Neural cell (in vitro differentiated cells): ENCODE measurements at regions not wholly inside any gene's neighbourhood (a gene's known extent, or its start where the extent isn't known, plus 50 kb on each side); places are given as distances from the start of the nearest gene placed in this dataset.

ENCODE experiments used
- CTCF ChIP-seq: fragments of 450-650 bp; IDR thresholded peaks from 2 replicates; pipeline ENCODE4 v1.5.1; 2014; ENCODE audit warnings: antibody characterized with exemption, mild to moderate bottlenecking, moderate library complexity; ENCODE audit not compliant: poor library complexity, severe bottlenecking
- EZH2 ChIP-seq: fragments of 200-600, 300-800 bp; shearing (Covaris generic), sonication (generic); IDR thresholded peaks from 2 replicates; pipeline ENCODE4 v1.6.1; 2014; ENCODE audit warnings: antibody characterized with exemption, low read length, borderline replicate concordance, mild to moderate bottlenecking; ENCODE audit not compliant: insufficient read depth, poor library complexity, severe bottlenecking
- POLR2AphosphoS5 ChIP-seq: IDR thresholded peaks from 2 replicates; pipeline ENCODE4 v1.6.1; 2012
- RAD21 ChIP-seq: fragments of 450-650 bp; conservative IDR thresholded peaks from 2 replicates; pipeline ENCODE4 v1.6.1; 2014; ENCODE audit warnings: antibody characterized with exemption, mild to moderate bottlenecking, moderate library complexity

- TF ChIP-seq CTCF = no peak
- TF ChIP-seq EZH2 = no peak
- TF ChIP-seq POLR2AphosphoS5 = no peak
- TF ChIP-seq RAD21 = no peak
These were observed 67.9 kb upstream of the TMEM17 start for GRCh38 chr2:62573936-62574335.
